ENCODE measurements at regions not wholly inside any gene's neighbourhood (a gene's known extent, or its start where the extent isn't known, plus 50 kb on each side); places are given as distances from the start of the nearest gene placed in this dataset.

- TF ChIP-seq FOXP1 (IDR thresholded peaks at IDR 0.05) (no peak), FOXP1 (CRISPR knock-in tag; IDR thresholded peaks at IDR 0.05) (no peak), EHMT2 (IDR thresholded peaks at IDR 0.05; ENCODE audit: borderline replicate concordance, low read depth, low read length) (no peak), ZNF142 (CRISPR knock-in tag; IDR thresholded peaks at IDR 0.05) (no peak)
Measured at GRCh38 chr1:29686012-29686930, 449.9 kb downstream of the PTPRU start (continued).

GRCh38 chr1:29685387-29685786 lies 449.1 kb downstream of the PTPRU start:
- FAIRE-seq (no peak), DNase-seq (ENCODE audit: low spot score) (no peak), ATAC-seq (no peak)
- in situ Hi-C loops (cut with HindIII; ENCODE audit: extremely low pct_ligation_motif_present, low pct_unique_long_range_greater_than_20kb) (no loop called here), intact Hi-C loops (cut with micrococcal nuclease; ENCODE audit: unreplicated experiment) (no loop called here)
- H3K79me2 ChIP-seq (ENCODE audit: insufficient read depth, low read length): no peaks in the 10 kb centered on the region
- peaks cover 0 to 10% of the 10 kb centered on the region in 2 experiments; a peak in 1 of 5 replicates for H3K27me3 ChIP-seq (ENCODE audit: control insufficient read depth in 1 of 2, insufficient read depth in 2 of 2, low read length in 2 of 2)
- H4K20me1 ChIP-seq (ENCODE audit: insufficient read depth, low read length): no peaks in the 10 kb centered on the region
- no peaks in the 10 kb centered on the region for H3K4me1 ChIP-seq (ENCODE audit: insufficient read depth, low read length)
- TF ChIP-seq RAD21 (CRISPR knock-in tag; IDR thresholded peaks at IDR 0.05) (no peak), ZNF256 (CRISPR knock-in tag; conservative IDR thresholded peaks at IDR 0.05) (no peak), ZNF713 (CRISPR knock-in tag; IDR thresholded peaks at IDR 0.05) (no peak), ATF5 (CRISPR knock-in tag; IDR thresholded peaks at IDR 0.05; ENCODE audit: low read depth) (no peak), MYPOP (CRISPR knock-in tag; IDR thresholded peaks at IDR 0.05) (no peak), ZMAT3 (CRISPR knock-in tag; conservative IDR thresholded peaks at IDR 0.05) (no peak)
- POLR2A ChIA-PET: no interaction called here
- no peak overlapping the region for H3K4me2 ChIP-seq (ENCODE audit: low read depth, low read length)
- no peak overlapping the region for H2AFZ ChIP-seq (ENCODE audit: low read length)
- no peaks in the 10 kb centered on the region for H3K9me3 ChIP-seq (ENCODE audit: low read length)
- H3K9ac ChIP-seq (ENCODE audit: insufficient read depth, low read depth, low read length): no peak overlapping the region
- no peaks in the 10 kb centered on the region for H3K36me3 ChIP-seq (replicated peaks in 1 of 2; ENCODE audit: control insufficient read depth in 1 of 2, insufficient read depth in 2 of 2, low read length in 2 of 2)
- BruUV-seq (replicated peaks): no TSS peak
- no peak overlapping the region for H3K4me3 ChIP-seq (replicated peaks in 1 of 3; ENCODE audit: insufficient read depth in 1 of 3, low read depth in 2 of 3, low read length in 3 of 3)
- no peak overlapping the region for H3K27ac ChIP-seq (ENCODE audit: extremely low read length, insufficient read depth, low read length)
- WGBS (ENCODE audit: low lambda C conversion rate): 0% methylated on average over 1 of the region's 3 CpGs
- CTCF ChIA-PET (ENCODE audit: low intra/inter-chr PET ratio, low total read pairs): no interaction called here
